GM10266 (cell line): ENCODE measurements at regions not wholly inside any gene's neighbourhood (a gene's known extent, or its start where the extent isn't known, plus 50 kb on each side); places are given as distances from the start of the nearest gene placed in this dataset.

Experiments used
- DNase-seq: peaks from one replicate; pipeline ENCODE4 v3.0.0; 2012; ENCODE audit errors: extremely low spot score
- TF ChIP-seq, protein P1 (sequence below): IDR thresholded peaks from 2 replicates; pipeline ENCODE4 v1.5.1; 2012; ENCODE audit warnings: mild to moderate bottlenecking, low read depth; ENCODE audit not compliant: control insufficient read depth, insufficient read depth; ENCODE audit errors: missing control alignments

GRCh38 chr2:12254280-12254860 is 462.4 kb upstream of the TRIB2 start:
- TF ChIP-seq, protein P1, sequence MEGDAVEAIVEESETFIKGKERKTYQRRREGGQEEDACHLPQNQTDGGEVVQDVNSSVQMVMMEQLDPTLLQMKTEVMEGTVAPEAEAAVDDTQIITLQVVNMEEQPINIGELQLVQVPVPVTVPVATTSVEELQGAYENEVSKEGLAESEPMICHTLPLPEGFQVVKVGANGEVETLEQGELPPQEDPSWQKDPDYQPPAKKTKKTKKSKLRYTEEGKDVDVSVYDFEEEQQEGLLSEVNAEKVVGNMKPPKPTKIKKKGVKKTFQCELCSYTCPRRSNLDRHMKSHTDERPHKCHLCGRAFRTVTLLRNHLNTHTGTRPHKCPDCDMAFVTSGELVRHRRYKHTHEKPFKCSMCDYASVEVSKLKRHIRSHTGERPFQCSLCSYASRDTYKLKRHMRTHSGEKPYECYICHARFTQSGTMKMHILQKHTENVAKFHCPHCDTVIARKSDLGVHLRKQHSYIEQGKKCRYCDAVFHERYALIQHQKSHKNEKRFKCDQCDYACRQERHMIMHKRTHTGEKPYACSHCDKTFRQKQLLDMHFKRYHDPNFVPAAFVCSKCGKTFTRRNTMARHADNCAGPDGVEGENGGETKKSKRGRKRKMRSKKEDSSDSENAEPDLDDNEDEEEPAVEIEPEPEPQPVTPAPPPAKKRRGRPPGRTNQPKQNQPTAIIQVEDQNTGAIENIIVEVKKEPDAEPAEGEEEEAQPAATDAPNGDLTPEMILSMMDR = no peak
- no peak for DNase-seq

- TF ChIP-seq, protein P1 = no peak
- no peak for DNase-seq
These were observed 460.5 kb upstream of the TRIB2 start for GRCh38 chr2:12256206-12256605.

GRCh38 chr2:12257476-12257875 is 459.3 kb upstream of the TRIB2 start:
- DNase-seq = no peak
- TF ChIP-seq, protein P1 = no peak

GRCh38 chr2:12259493-12259892 is 457.2 kb upstream of the TRIB2 start:
- DNase-seq = no peak
- TF ChIP-seq, protein P1 = no peak

DNA sequence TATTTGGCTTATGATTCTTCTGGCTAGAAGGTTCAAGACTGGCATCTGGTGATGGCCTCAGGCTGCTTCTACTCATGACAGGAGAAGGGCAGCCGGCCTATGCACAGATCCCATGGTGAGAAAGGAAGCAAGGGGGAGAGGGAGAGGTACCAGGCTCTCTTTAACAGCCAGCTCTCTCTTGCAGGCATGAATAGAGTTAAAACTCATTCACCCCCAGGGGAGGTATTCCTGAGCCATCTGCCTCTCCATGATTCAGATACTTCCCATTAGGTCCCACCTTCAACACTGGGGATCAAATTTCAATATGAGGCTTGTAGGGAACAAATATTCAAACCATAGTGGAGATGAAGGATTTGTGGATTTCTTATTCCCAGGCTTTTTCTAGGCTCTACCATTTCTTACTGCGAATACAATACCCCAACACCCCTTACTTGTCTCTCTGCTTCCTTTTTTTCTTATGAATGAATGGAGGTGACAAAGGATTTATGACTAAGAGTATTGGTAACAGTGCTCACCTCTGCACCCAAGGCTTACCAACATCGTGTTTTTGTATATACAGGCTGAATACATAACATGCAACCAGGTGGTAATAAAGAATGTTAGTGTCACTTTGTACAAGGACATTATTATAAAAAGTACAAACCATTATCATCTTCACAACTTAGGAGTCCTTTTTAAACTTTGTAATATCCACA is 454.6 kb upstream of the TRIB2 start:
- no peak for DNase-seq
- TF ChIP-seq, protein P1 = no peak

GRCh38 chr2:12262681-12263436 is 453.9 kb upstream of the TRIB2 start:
- TF ChIP-seq, protein P1 = no peak
- no peak for DNase-seq

DNA sequence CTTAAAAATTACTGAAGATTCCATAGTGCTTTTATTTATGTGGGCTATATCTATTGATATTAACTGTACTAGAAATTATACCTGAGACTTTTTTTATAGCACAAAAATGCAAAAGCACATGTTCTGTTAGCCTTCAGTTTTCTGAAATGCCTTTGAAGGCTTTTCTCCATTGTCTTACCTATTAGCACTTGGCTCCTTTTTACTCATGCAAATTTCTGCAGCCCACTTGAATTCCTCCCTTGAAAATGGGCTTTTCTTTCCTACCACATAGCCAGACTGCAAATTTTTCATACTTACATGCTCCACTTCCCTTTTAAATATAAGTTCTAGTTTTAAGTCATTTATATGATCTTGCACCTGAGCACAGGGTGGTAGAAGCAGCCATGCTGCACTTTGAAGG is 453.0 kb upstream of the TRIB2 start:
- TF ChIP-seq, protein P1 = no peak
- no peak for DNase-seq
